Fibroblast of lung (primary cell): ENCODE measurements at regions not wholly inside any gene's neighbourhood (a gene's known extent, or its start where the extent isn't known, plus 50 kb on each side); places are given as distances from the start of the nearest gene placed in this dataset.

Source experiments
- DNase-seq, 2 donors: peaks; one replicate each; pipeline versions ENCODE4 v3.0.0 to v3.0.0-alpha.2; 2010; ENCODE audit warnings: low read depth in 2 of 2
- H2AFZ ChIP-seq: 2 replicates; pipeline ENCODE4 v1.5.1; 2012; ENCODE audit warnings: low read length, control low read depth, inconsistent platforms
- H3K27ac ChIP-seq: 2 replicates; pipeline ENCODE4 v1.5.1; 2011; ENCODE audit warnings: low read length, control low read depth; ENCODE audit not compliant: insufficient read depth
- H3K27me3 ChIP-seq: 2 replicates; pipeline ENCODE4 v1.5.1; 2011; ENCODE audit warnings: mild to moderate bottlenecking, low read length; ENCODE audit not compliant: control insufficient read depth, insufficient read depth
- H3K36me3 ChIP-seq: 2 replicates; pipeline ENCODE4 v1.5.1; 2011; ENCODE audit warnings: low read length; ENCODE audit not compliant: control insufficient read depth, insufficient read depth
- H3K4me1 ChIP-seq: 2 replicates; pipeline ENCODE4 v1.5.1; 2011; ENCODE audit warnings: low read length; ENCODE audit not compliant: control insufficient read depth, insufficient read depth; ENCODE audit errors: extremely low read depth
- H3K4me2 ChIP-seq: 2 replicates; pipeline ENCODE4 v1.5.1; 2011; ENCODE audit warnings: low read length, control low read depth; ENCODE audit not compliant: insufficient read depth; ENCODE audit errors: extremely low read depth
- H3K4me3 ChIP-seq, 4 experiments: fragments of 200-600 bp in 1 of 4; sonication (generic) in 1 of 4; replicated peaks in 1 of 4; 2 replicates each; pipeline ENCODE4 v1.5.1; 2011 to 2016; ENCODE audit warnings: low read length in 4 of 4, low read depth in 3 of 4, mild to moderate bottlenecking in 3 of 4, control low read depth in 2 of 4, inconsistent platforms in 1 of 4, mixed read lengths in 1 of 4; ENCODE audit not compliant: insufficient read depth in 1 of 4; ENCODE audit errors: control extremely low read depth in 1 of 4
- H3K79me2 ChIP-seq: 2 replicates; pipeline ENCODE4 v1.5.1; 2012; ENCODE audit warnings: mild to moderate bottlenecking, low read length, inconsistent platforms; ENCODE audit not compliant: control insufficient read depth, insufficient read depth
- H3K9ac ChIP-seq: 2 replicates; pipeline ENCODE4 v1.5.1; 2011; ENCODE audit warnings: mild to moderate bottlenecking, low read length, control low read depth; ENCODE audit not compliant: insufficient read depth
- H3K9me3 ChIP-seq: 2 replicates; pipeline ENCODE4 v1.5.1; 2012; ENCODE audit warnings: low read depth, low read length; ENCODE audit not compliant: control insufficient read depth, insufficient read depth
- H4K20me1 ChIP-seq: 2 replicates; pipeline ENCODE4 v1.5.1; 2011; ENCODE audit warnings: low read length; ENCODE audit not compliant: control insufficient read depth, insufficient read depth; ENCODE audit errors: extremely low read depth
- EZH2 ChIP-seq: IDR thresholded peaks from 2 replicates; pipeline ENCODE4 v1.5.1; 2012; ENCODE audit warnings: low read length, control low read depth, mild to moderate bottlenecking; ENCODE audit errors: missing control alignments
- TF ChIP-seq, protein P1 (sequence below), 2 donors: IDR thresholded peaks in 1 of 2; conservative IDR thresholded peaks in 1 of 2; 1 replicate in 1 of 2; 2 replicates in 1 of 2; pipeline ENCODE4 v1.5.1; 2011 to 2012; ENCODE audit warnings: low read length in 2 of 2, control low read depth in 1 of 2, inconsistent platforms in 1 of 2, low read depth in 1 of 2, mild to moderate bottlenecking in 1 of 2

- H3K9ac ChIP-seq, result no peak overlapping the region
- H3K27ac ChIP-seq, result no peak overlapping the region
- no peak overlapping the region for H2AFZ ChIP-seq
- H3K4me2 ChIP-seq, result no peak overlapping the region
- no peaks in the 10 kb centered on the region for H3K27me3 ChIP-seq
- no peaks in the 10 kb centered on the region for H3K79me2 ChIP-seq
- no peaks in the 10 kb centered on the region for H3K36me3 ChIP-seq
- H3K4me3 ChIP-seq, result no peak overlapping the region
- TF ChIP-seq EZH2, result no peak
- TF ChIP-seq, protein P1, sequence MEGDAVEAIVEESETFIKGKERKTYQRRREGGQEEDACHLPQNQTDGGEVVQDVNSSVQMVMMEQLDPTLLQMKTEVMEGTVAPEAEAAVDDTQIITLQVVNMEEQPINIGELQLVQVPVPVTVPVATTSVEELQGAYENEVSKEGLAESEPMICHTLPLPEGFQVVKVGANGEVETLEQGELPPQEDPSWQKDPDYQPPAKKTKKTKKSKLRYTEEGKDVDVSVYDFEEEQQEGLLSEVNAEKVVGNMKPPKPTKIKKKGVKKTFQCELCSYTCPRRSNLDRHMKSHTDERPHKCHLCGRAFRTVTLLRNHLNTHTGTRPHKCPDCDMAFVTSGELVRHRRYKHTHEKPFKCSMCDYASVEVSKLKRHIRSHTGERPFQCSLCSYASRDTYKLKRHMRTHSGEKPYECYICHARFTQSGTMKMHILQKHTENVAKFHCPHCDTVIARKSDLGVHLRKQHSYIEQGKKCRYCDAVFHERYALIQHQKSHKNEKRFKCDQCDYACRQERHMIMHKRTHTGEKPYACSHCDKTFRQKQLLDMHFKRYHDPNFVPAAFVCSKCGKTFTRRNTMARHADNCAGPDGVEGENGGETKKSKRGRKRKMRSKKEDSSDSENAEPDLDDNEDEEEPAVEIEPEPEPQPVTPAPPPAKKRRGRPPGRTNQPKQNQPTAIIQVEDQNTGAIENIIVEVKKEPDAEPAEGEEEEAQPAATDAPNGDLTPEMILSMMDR (conservative IDR thresholded peaks at IDR 0.05 in 1 of 2, IDR thresholded peaks at IDR 0.05 in 1 of 2; ENCODE audit: low read depth in 1 of 2, low read length in 2 of 2), result no peak
- H3K9me3 ChIP-seq, result no peaks in the 10 kb centered on the region
- H3K4me1 ChIP-seq, result no peaks in the 10 kb centered on the region
- no peak for DNase-seq
- no peaks in the 10 kb centered on the region for H4K20me1 ChIP-seq
These were observed 176.7 kb downstream of the GPAM start for GRCh38 chr10:112006831-112007230.

DNA sequence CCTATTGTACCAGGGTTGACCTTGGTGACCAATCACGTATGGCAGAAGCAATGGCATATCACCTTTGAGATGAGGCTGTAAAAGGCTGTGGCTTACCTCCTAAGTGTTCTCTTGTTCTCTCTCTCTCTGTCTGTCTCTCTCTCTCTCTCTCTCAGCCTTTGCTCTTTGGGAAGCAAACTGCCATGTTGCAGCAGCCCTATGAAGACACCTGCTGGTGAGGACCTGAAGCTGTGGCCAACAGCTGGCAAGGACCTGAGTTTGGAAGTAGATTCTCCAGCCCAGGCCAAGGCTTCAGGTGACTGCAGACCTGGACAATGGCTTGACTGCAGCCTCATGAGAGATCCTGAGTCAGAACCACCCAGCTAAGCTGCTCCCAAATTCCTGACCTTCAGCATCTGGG is 161.4 kb downstream of the GPAM start:
- H3K27ac ChIP-seq, result no peak overlapping the region
- no peaks in the 10 kb centered on the region for H3K27me3 ChIP-seq
- H3K9ac ChIP-seq, result no peak overlapping the region
- H2AFZ ChIP-seq, result no peak overlapping the region
- no peaks in the 10 kb centered on the region for H3K9me3 ChIP-seq
- H3K4me2 ChIP-seq, result no peak overlapping the region
- no peak overlapping the region for H3K4me3 ChIP-seq
- DNase-seq, result no peak
- no peaks in the 10 kb centered on the region for H3K36me3 ChIP-seq
- no peak for TF ChIP-seq EZH2
- TF ChIP-seq, protein P1 (conservative IDR thresholded peaks at IDR 0.05 in 1 of 2, IDR thresholded peaks at IDR 0.05 in 1 of 2; ENCODE audit: low read depth in 1 of 2, low read length in 2 of 2), result no peak
- H4K20me1 ChIP-seq, result no peaks in the 10 kb centered on the region
- H3K4me1 ChIP-seq, result no peaks in the 10 kb centered on the region
- no peaks in the 10 kb centered on the region for H3K79me2 ChIP-seq

- no peaks in the 10 kb centered on the region for H3K9me3 ChIP-seq
- no peak for DNase-seq
- H3K4me3 ChIP-seq, result no peak overlapping the region
- TF ChIP-seq EZH2, result no peak
- TF ChIP-seq, protein P1 (conservative IDR thresholded peaks at IDR 0.05 in 1 of 2, IDR thresholded peaks at IDR 0.05 in 1 of 2; ENCODE audit: low read depth in 1 of 2, low read length in 2 of 2), result no peak
- H3K36me3 ChIP-seq, result no peaks in the 10 kb centered on the region
- H3K27me3 ChIP-seq, result no peaks in the 10 kb centered on the region
- no peak overlapping the region for H3K4me2 ChIP-seq
- no peaks in the 10 kb centered on the region for H3K79me2 ChIP-seq
- H3K4me1 ChIP-seq, result no peaks in the 10 kb centered on the region
- no peak overlapping the region for H2AFZ ChIP-seq
- H3K9ac ChIP-seq, result no peak overlapping the region
- H4K20me1 ChIP-seq, result no peaks in the 10 kb centered on the region
- H3K27ac ChIP-seq, result no peak overlapping the region
These were observed 159.5 kb downstream of the GPAM start for GRCh38 chr10:112024079-112024478.
